NCI-H82 treated with DMSO at 0.1 percent for 48 hours (cell line): ENCODE measurements at regions not wholly inside any gene's neighbourhood (a gene's known extent, or its start where the extent isn't known, plus 50 kb on each side); places are given as distances from the start of the nearest gene placed in this dataset.
A peak's percentile ranks its signal among the peaks of the same experiment; 100 is the strongest.

ENCODE experiments used
- DNase-seq: peaks from one replicate; lab custom pipeline; 2025; ENCODE audit not compliant: unreplicated experiment; lab: John Stamatoyannopoulos, UW

- DNase-seq, result no peak
These were observed 114.1 kb upstream of the ETS2 start for GRCh38 chr21:38691631-38692030.

- no peak for DNase-seq
These were observed 109.2 kb upstream of the ETS2 start for GRCh38 chr21:38696579-38696978.

DNA sequence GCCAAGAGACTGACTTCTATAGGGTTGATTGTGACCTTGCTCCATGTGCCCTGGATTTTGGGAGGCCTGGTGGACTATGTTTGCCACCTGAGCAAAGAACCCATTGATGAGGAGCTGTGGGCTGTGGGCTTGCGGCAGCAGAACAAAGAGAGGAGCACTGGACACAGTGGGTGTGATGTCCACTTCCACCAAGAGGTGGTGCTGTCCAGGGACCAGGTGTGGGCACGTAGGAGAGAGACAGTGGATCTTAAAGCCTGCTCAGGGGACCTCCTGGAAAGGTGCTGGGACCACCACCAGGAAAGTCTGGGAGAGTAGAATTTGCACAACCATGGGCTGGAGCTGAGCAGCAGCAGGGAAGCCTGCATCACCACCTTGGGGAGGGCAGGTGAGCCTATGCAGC, 106.7 kb upstream of the ETS2 start:
- DNase-seq, result no peak

DNA sequence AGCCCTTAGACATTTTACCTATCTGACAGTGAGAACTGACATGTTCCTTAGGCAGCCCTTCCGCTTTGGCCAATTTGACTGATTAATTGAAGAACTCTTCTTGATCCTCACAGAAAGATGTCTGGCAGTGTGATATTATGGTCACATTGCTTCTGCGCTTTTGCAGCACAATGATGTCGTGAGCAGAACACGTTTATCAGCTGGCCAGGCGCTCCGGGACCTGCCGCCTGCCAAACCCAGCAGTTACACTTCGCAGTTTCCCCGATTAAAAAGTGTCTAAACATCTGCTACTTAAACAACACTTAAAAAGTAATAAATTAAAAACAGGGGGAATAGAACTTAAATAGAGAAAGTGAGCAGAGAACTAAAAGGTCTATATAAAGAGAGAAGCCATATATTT, 103.5 kb upstream of the ETS2 start:
- DNase-seq, result no peak

DNA sequence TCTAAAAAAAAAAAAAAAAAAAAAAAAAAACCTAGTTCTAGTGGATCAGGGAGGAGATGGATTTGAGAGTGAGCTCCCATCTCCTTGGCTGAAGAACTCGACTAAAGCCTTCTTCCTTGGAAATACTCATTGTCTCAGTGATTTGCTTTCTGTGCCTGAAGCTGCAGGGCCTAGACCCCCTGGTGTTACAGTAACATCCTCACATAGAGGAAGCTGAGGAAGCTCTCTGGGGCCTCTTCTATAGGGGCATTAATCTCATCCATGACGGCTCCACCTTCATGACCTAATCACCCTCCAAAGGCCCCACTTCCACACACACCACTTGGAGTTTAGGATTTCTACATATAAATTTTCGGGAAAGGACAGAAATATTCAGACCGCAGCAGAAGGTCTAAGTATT, 95.9 kb upstream of the ETS2 start:
- DNase-seq, result no peak

- DNase-seq, result peak; percentile 10
These were observed 93.7 kb upstream of the ETS2 start for GRCh38 chr21:38712071-38712470.

GRCh38 chr21:38712664-38713063, 93.1 kb upstream of the ETS2 start:
- no peak for DNase-seq

- DNase-seq, result no peak
These were observed 91.5 kb upstream of the ETS2 start for GRCh38 chr21:38714039-38714817.

DNA sequence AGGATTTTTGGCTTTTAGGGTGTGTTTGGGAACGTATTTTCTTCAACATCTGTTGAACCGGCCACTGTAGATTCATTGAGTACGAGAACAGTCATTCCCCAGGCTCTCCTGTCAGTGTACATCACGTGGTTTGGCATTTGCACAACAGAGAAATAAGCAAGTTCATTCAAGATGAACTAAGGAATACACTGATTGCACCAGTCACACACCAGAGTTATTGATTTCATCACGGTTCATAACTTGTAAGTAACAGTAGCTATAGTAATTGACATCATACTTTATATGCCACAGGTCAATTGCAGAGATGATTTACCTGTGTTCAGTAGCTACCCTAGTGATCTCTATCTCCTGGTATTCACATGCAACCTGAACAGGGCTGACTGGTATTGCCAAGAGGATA, 90.7 kb upstream of the ETS2 start:
- DNase-seq, result no peak

DNA sequence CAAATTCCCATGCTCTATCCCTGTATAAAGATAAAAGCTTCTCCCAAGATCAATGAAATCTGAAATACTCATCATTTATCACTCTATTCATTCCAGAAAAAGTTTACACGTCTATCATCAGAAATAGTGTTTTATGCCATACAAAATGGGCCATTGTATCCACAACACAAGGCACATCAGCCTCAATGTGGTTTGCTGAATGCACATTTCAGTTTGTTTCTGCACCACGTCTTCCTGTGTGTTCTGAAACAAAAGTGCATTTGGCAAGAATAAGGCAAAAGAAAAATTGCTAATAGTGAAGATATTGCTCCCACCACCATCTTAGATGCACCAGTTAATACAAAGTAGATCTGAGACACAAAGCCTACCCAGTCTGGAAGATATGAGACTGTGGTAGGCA, 89.6 kb upstream of the ETS2 start:
- no peak for DNase-seq

GRCh38 chr21:38716942-38717341, 88.8 kb upstream of the ETS2 start:
- no peak for DNase-seq

DNA sequence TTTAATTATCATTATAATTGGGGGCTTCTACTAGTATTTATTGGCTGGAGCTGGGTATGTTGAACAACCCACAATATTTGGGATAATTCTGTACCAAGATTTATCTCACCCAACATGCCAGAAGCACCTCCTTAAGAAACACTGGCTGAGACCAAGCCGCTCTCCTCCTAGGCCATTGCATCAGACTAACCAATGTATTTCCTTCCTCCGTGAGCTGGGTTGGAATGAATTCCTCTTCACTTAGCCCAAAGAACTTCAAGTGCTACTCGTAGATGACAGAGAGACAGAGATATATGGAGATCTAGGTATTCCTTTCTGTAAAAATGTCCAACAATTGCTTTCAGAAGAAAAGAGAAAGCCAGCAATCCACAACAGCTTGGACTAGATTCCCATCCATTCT, 87.2 kb upstream of the ETS2 start:
- DNase-seq, result no peak

DNA sequence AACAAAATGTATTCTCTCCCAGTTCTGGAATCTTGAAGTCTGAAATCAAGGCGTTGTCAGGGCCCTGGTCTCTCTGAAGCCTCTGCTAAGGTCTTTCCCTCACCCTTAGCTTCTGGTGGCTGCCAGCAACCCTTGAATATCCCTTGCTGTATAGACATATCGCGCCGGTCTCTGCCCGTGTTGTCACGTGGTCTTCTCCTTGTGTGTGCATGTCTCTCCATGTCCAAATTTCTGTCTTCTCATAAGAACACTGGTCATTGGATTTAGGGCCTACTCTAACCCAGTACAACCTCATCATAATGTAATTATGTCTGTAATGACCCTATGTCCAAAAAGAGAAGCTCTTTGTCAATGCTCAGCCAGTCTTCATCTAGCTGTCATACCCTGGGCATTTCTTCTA, 85.7 kb upstream of the ETS2 start:
- no peak for DNase-seq

DNA sequence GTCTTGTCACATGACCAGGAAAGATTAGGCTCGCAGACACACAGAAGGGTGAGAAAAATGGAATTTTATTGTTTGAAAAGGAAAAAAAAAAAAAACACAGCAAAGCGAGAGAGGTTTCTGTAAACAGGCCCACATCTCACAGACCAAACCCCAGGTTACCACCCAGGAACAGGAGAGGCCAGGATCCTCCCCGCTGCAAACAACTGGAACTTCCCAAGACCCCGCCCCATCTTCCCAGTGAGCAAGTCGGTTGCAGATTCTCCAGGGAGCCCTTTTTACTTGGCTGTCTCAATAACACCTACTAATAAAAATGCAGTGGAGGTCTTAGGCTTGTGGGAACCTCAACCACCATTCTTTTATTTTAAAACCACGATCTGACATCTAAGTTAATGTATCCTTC, 84.7 kb upstream of the ETS2 start:
- no peak for DNase-seq

GRCh38 chr21:38721958-38722357, 83.8 kb upstream of the ETS2 start:
- DNase-seq, result no peak

DNA sequence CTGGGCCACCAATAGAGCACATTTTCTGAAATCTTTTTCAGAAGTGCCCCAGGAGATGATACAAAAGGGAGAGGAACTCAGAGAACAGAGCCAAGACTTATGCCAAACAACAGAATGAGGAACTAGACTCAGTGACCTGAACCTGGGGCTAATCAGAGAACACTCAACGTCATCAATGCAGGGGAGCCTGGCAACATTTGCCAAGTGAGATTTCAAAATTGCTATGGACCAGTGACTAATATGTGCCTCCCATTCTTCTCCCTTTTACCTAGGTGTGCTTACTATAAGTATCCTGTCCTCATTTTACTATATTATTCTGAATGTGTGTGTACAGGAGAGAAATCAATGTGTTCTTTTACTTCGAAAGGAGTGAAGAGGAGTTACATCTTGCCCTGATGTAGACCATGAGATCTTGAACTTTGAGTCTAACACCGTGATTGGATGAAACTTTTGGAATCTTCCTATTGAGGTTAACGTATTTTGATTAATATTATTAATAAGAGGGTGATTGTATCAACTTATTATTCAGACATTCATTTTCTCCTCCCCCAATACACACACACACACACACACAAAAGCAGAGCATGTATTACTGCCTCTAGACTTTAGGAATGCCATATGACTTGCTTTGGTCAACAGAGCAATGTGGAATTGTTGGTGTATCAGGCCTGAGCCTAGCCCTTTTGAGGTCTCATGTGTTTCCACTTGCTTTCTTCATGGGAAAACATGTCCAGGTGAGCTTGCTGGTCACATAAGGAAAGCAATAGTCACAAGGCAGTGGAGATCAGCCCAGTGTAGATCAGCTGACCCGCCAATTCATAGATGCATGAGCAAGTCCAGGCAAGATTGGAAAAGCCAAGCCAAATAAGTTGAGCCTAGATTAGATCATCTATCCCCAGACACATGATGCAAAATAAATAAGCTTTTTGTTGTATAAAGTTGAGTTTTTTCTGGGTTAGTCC, 80.3 kb upstream of the ETS2 start:
- DNase-seq, result no peak

GRCh38 chr21:38726482-38726881, 79.2 kb upstream of the ETS2 start:
- no peak for DNase-seq

DNA sequence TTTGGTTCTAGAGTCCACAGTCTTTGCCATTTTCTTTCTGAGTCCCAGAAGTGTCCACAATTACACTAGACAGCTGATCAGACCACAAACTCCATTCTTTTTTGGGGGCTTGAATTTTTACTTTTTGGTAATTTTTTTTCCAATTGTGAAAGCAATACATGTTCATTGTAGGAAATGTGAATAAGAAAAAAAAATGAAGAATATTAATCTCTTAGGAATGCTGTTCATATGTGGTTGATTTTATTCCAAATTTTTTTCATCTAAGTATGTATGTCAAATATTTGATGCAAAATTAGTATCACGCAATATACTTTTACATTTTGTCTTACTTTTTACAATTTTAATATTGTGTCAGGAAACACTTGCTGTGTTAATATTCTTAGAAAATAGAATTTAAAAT, 76.4 kb upstream of the ETS2 start:
- no peak for DNase-seq

GRCh38 chr21:38729754-38730379, 75.9 kb upstream of the ETS2 start:
- DNase-seq, result no peak

DNA sequence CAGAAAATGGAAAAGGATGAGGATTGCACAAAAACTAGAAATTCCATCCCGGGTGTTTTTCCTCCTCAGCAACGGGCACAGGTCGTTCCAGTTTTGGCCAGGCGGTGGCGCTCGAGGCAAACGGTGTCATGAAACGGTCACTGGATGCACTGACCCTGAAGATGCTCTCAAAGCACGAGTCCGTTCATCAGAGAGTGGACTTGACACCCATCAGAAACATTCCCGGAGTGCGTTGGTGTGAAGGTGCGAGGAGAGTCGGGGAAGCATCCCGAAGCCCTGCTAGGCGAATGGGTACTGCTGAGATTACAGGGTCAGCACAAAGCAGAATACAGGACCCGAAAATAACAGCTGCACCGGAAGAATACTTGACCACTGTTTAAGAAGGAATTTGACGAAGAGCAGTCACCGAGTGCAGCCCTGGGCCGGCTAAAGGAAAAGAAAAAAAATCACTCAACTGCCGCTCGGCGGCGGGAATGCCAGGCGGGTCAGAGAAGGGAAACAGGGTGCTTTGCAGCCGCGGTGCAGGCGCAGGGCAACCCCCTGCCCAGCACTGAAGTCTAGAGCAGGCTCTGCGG, 71.7 kb upstream of the ETS2 start:
- peak; percentile 31 for DNase-seq

DNA sequence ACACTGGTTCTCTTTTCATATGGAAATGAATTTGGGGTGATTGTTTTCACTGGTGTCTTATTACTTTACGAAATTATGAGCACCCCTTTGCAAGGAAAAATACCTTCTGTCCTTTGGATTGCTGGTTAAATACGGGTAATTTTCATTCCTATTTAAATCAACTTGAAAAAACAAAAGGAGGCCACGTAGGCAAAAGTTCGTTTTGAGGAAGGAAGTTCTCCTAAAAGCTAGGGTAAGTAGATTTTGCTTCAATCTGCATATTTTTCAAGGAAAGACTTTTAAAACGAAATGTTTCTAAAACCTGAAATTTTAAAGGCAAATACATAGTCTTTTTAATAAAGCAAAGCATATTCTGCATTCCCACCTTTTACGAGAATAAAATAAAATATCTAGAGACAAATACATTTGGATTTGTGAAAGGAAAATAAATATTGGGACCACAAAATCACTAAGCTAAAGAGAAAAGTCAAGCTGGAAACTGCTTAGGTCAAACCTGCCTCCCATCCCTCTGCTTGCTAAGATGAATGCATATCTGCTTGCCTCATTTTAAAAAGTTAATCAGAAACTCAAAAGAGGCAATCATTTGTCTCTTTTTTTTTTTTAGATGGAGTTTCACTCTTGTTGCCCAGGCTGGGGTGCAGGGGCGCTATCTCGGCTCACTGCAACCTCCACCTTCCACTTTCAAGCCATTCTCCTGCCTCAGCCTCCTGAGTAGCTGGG, 70.9 kb upstream of the ETS2 start:
- DNase-seq, result no peak
